NCI-H128 (cell line): ENCODE measurements at regions not wholly inside any gene's neighbourhood (a gene's known extent, or its start where the extent isn't known, plus 50 kb on each side); places are given as distances from the start of the nearest gene placed in this dataset.
A peak's percentile ranks its signal among the peaks of the same experiment; 100 is the strongest.

Source experiments
- DNase-seq: peaks from one replicate; lab custom pipeline; 2025; ENCODE audit not compliant: unreplicated experiment; lab: John Stamatoyannopoulos, UW

GRCh38 chr11:45036010-45036409 is 85.3 kb upstream of the TP53I11 start:
- no peak for DNase-seq

- no peak for DNase-seq
These were observed 86.0 kb upstream of the TP53I11 start for GRCh38 chr11:45036733-45037132.

GRCh38 chr11:45037434-45038005 is 86.8 kb upstream of the TP53I11 start:
- DNase-seq, result no peak

GRCh38 chr11:45038923-45039322 is 88.2 kb upstream of the TP53I11 start:
- no peak for DNase-seq

- peak; percentile 51 for DNase-seq
These were observed 90.9 kb upstream of the TP53I11 start for GRCh38 chr11:45041596-45041995.

- no peak for DNase-seq
These were observed 91.9 kb upstream of the TP53I11 start for GRCh38 chr11:45042560-45042959.

GRCh38 chr11:45043755-45044475 is 93.2 kb upstream of the TP53I11 start:
- no peak for DNase-seq

- DNase-seq, result no peak
These were observed 95.2 kb upstream of the TP53I11 start for GRCh38 chr11:45045683-45046471.

GRCh38 chr11:45048313-45048841 is 97.7 kb upstream of the TP53I11 start:
- DNase-seq, result no peak

GRCh38 chr11:45048870-45049691 is 97.4 kb upstream of the PRDM11 start:
- no peak for DNase-seq

- no peak for DNase-seq
These were observed 96.3 kb upstream of the PRDM11 start for GRCh38 chr11:45050111-45050510.

GRCh38 chr11:45051621-45052020 is 94.8 kb upstream of the PRDM11 start:
- no peak for DNase-seq

- no peak for DNase-seq
These were observed 94.1 kb upstream of the PRDM11 start for GRCh38 chr11:45052361-45052760.

GRCh38 chr11:45053736-45054446 is 92.5 kb upstream of the PRDM11 start:
- DNase-seq, result no peak

- DNase-seq, result no peak
These were observed 91.5 kb upstream of the PRDM11 start for GRCh38 chr11:45054956-45055355.

- DNase-seq, result no peak
These were observed 89.9 kb upstream of the PRDM11 start for GRCh38 chr11:45056529-45056928.

- no peak for DNase-seq
These were observed 88.3 kb upstream of the PRDM11 start for GRCh38 chr11:45057938-45058646.

- DNase-seq, result no peak
These were observed 87.8 kb upstream of the PRDM11 start for GRCh38 chr11:45058647-45058950.

GRCh38 chr11:45060707-45061106 is 85.7 kb upstream of the PRDM11 start:
- no peak for DNase-seq

GRCh38 chr11:45061641-45062040 is 84.8 kb upstream of the PRDM11 start:
- no peak for DNase-seq
